HEK293 (cell line): ENCODE measurements at regions not wholly inside any gene's neighbourhood (a gene's known extent, or its start where the extent isn't known, plus 50 kb on each side); places are given as distances from the start of the nearest gene placed in this dataset.

Experiments
- CTCF ChIP-seq: fragments of 450-650 bp; formaldehyde crosslinking; IDR thresholded peaks from 2 replicates; pipeline ENCODE4 v1.5.1; 2016; ENCODE audit warnings: missing biosample characterization, missing genetic modification characterization
- GLI4 ChIP-seq: fragments of 450-650 bp; formaldehyde crosslinking; IDR thresholded peaks from 2 replicates; pipeline ENCODE4 v1.5.1; 2016; ENCODE audit warnings: missing biosample characterization, missing genetic modification characterization
- KLF8 ChIP-seq: fragments of 450-650 bp; formaldehyde crosslinking; IDR thresholded peaks from 2 replicates; pipeline ENCODE4 v1.5.1; 2016; ENCODE audit warnings: missing biosample characterization, missing genetic modification characterization
- OVOL3 ChIP-seq: fragments of 450-650 bp; formaldehyde crosslinking; IDR thresholded peaks from 2 replicates; pipeline ENCODE4 v1.5.1; 2016; ENCODE audit warnings: missing biosample characterization, missing genetic modification characterization
- PRDM1 ChIP-seq: fragments of 450-650 bp; formaldehyde crosslinking; IDR thresholded peaks from 2 replicates; pipeline ENCODE4; 2016; ENCODE audit warnings: missing biosample characterization, missing genetic modification characterization
- ZFP37 ChIP-seq: fragments of 450-650 bp; formaldehyde crosslinking; IDR thresholded peaks from 2 replicates; pipeline ENCODE4 v1.5.1; 2016; ENCODE audit warnings: missing biosample characterization, missing genetic modification characterization
- ZNF121 ChIP-seq: fragments of 450-650 bp; formaldehyde crosslinking; IDR thresholded peaks from 2 replicates; pipeline ENCODE4 v1.5.1; 2016; ENCODE audit warnings: missing biosample characterization, missing genetic modification characterization
- ZNF19 ChIP-seq: fragments of 450-650 bp; formaldehyde crosslinking; IDR thresholded peaks from 2 replicates; pipeline ENCODE4; 2016; ENCODE audit warnings: missing biosample characterization, missing genetic modification characterization, low read depth
- ZNF274 ChIP-seq, 2 experiments: fragments of 200-500 bp in 1 of 2; fragments of 450-650 bp in 1 of 2; sonication (Bioruptor generic) in 1 of 2; formaldehyde crosslinking in 1 of 2; IDR thresholded peaks; 2 replicates each; pipeline versions ENCODE4 v1.5.1 to v1.6.1; 2014 to 2016; ENCODE audit warnings: borderline replicate concordance in 1 of 2, inconsistent platforms in 1 of 2, low read length in 1 of 2, missing biosample characterization in 1 of 2, missing genetic modification characterization in 1 of 2
- ZNF580 ChIP-seq: fragments of 450-650 bp; formaldehyde crosslinking; IDR thresholded peaks from 2 replicates; pipeline ENCODE4 v1.5.1; 2016; ENCODE audit warnings: missing biosample characterization, missing genetic modification characterization

- TF ChIP-seq CTCF (tag by site-specific recombination) (no peak), OVOL3 (tag by site-specific recombination) (no peak), ZNF121 (tag by site-specific recombination) (no peak), GLI4 (no peak), ZNF580 (tag by site-specific recombination) (no peak), KLF8 (no peak), PRDM1 (tag by site-specific recombination) (no peak), ZNF274 (IDR thresholded peaks at IDR 0.05; ENCODE audit: low read length) (no peak), ZNF274 (tag by site-specific recombination; IDR thresholded peaks at IDR 0.05; ENCODE audit: borderline replicate concordance) (no peak), ZNF19 (no peak), ZFP37 (no peak)
Measured at GRCh38 chr10:89979726-89980125, 278.3 kb downstream of the KIF20B start.
